CD4-positive, alpha-beta T cell (primary cell): ENCODE measurements at regions not wholly inside any gene's neighbourhood (a gene's known extent, or its start where the extent isn't known, plus 50 kb on each side); places are given as distances from the start of the nearest gene placed in this dataset.

Experiments
- ATAC-seq: fragments of 200-7000 bp; cut with Tn5 transposase; one replicate; pipeline ENCODE4 v1.10.0; 2022; ENCODE audit warnings: mild to moderate bottlenecking; ENCODE audit not compliant: poor library complexity
- CTCF ChIA-PET: fragments of 350-600 bp; sonication (Branson Sonifier 250); formaldehyde crosslinking; loops from one replicate; lab custom pipeline; 2021; ENCODE audit warnings: antibody characterized with exemption, inconsistent platforms; lab: Charles Lee
- POLR2A ChIA-PET: fragments of 350-600 bp; sonication (Branson Sonifier 250); formaldehyde crosslinking; loops from one replicate; lab custom pipeline; 2021; ENCODE audit warnings: antibody characterized with exemption, inconsistent platforms; lab: Charles Lee
- DNase-seq, 14 experiments: peaks; one replicate each; pipeline ENCODE4 v3.0.0-alpha.2; 2013 to 2020; ENCODE audit warnings: mixed read lengths in 2 of 14
- H3K27ac ChIP-seq, 2 donors: one replicate each; pipeline versions ENCODE4 v1.5.1 to v1.7.0; 2013; ENCODE audit warnings: low read length in 2 of 2, low read depth in 1 of 2, mild to moderate bottlenecking in 1 of 2
- H3K27me3 ChIP-seq, 2 experiments: 1 replicate in 1 of 2; 2 replicates in 1 of 2; pipeline versions ENCODE4 v1.6.1 to v1.7.0; 2013; ENCODE audit warnings: low read length in 2 of 2, control low read depth in 1 of 2, mild to moderate bottlenecking in 1 of 2, moderate library complexity in 1 of 2; ENCODE audit not compliant: insufficient read depth in 2 of 2, control insufficient read depth in 1 of 2
- H3K36me3 ChIP-seq: one replicate; pipeline ENCODE4 v1.6.1; 2013; ENCODE audit warnings: low read length, control low read depth; ENCODE audit not compliant: insufficient read depth
- H3K4me1 ChIP-seq: one replicate; pipeline ENCODE4 v1.6.1; 2013; ENCODE audit warnings: low read length, control low read depth; ENCODE audit not compliant: insufficient read depth
- H3K4me3 ChIP-seq: one replicate; pipeline ENCODE4 v1.5.1; 2013; ENCODE audit warnings: mild to moderate bottlenecking, low read length, moderate library complexity
- H3K9me3 ChIP-seq, 2 experiments: 1 replicate in 1 of 2; 2 replicates in 1 of 2; pipeline versions ENCODE4 v1.6.1 to v1.7.0; 2013; ENCODE audit warnings: low read length in 2 of 2, mild to moderate bottlenecking in 2 of 2, control low read depth in 1 of 2, moderate library complexity in 1 of 2; ENCODE audit not compliant: control insufficient read depth in 1 of 2, insufficient read depth in 1 of 2
- H3K27ac Mint-ChIP-seq: one replicate; pipeline ENCODE4 v1.8.0; 2020; ENCODE audit warnings: mixed read lengths
- H3K27me3 Mint-ChIP-seq: one replicate; pipeline ENCODE4 v1.8.0; 2021; ENCODE audit warnings: mixed read lengths
- H3K36me3 Mint-ChIP-seq: one replicate; pipeline ENCODE4 v1.8.0; 2021; ENCODE audit warnings: low read depth, mixed read lengths
- H3K4me1 Mint-ChIP-seq: one replicate; pipeline ENCODE4 v1.8.0; 2021; ENCODE audit warnings: low read depth, mixed read lengths
- H3K4me3 Mint-ChIP-seq: one replicate; pipeline ENCODE4 v1.8.0; 2020; ENCODE audit warnings: mild to moderate bottlenecking, mixed read lengths
- H3K9me3 Mint-ChIP-seq: one replicate; pipeline ENCODE4 v1.8.0; 2020; ENCODE audit warnings: mixed read lengths
- intact Hi-C, 2 experiments: fragments of 100-400 bp; cut with DNase I in 1 of 2; cut with micrococcal nuclease in 1 of 2; formaldehyde crosslinking; loops; one replicate each; pipeline versions ENCODE4 v1.15.1 to v1.9.0; 2023 to 2025; cut with DNase I, micrococcal nuclease
- TF ChIP-seq, protein P1 (sequence below): fragments of 200-600 bp; IDR thresholded peaks from one replicate; pipeline ENCODE4 v1.8.0; 2022; ENCODE audit warnings: antibody characterized with exemption, mild to moderate bottlenecking

DNA sequence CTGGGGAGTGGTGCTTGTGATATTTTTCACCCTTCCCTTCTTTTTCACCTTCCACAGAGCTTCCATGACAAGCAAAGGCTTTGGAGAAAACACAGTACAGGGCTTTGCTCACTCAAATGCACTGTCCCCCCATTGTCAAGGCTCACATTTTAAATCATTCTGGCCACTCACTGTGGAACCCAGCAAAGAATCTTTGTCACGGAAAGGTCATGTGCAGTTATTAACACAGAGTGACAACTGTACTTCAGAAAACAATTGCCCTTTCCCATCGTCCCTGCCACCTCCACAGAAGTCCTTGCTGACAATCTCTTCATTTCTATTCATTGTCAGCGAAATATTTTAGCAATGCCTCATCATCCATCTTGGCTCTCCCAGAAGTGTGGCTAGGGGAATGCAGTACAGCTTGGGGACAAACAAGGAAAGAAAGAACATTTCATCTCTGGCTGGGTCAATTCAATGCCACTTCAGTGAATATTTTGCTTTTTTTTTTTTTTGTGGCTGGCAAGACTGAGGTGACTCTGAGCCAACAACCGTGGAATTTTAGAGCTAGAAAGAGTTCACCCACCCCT, 851.0 kb downstream of the KCNMA1 start:
- Mint-ChIP-seq H3K4me3 (no peak overlapping the region), H3K36me3 (no peaks in the 10 kb centered on the region), H3K27me3 (no peaks in the 10 kb centered on the region), H3K27ac (no peak overlapping the region), H3K9me3 (peaks cover 11% of the 10 kb centered on the region), H3K4me1 (no peaks in the 10 kb centered on the region)
- Histone ChIP-seq H3K27me3 (no peaks in the 10 kb centered on the region), H3K36me3 (no peaks in the 10 kb centered on the region), H3K9me3 (no peaks in the 10 kb centered on the region), H3K27ac (no peak overlapping the region), H3K4me1 (no peaks in the 10 kb centered on the region), H3K4me3 (no peak overlapping the region)
- ATAC-seq (no peak), DNase-seq (no peak)
- ChIA-PET POLR2A (no interaction called here), CTCF (no interaction called here)
- intact Hi-C loops, result no loop called here
- TF ChIP-seq, protein P1, sequence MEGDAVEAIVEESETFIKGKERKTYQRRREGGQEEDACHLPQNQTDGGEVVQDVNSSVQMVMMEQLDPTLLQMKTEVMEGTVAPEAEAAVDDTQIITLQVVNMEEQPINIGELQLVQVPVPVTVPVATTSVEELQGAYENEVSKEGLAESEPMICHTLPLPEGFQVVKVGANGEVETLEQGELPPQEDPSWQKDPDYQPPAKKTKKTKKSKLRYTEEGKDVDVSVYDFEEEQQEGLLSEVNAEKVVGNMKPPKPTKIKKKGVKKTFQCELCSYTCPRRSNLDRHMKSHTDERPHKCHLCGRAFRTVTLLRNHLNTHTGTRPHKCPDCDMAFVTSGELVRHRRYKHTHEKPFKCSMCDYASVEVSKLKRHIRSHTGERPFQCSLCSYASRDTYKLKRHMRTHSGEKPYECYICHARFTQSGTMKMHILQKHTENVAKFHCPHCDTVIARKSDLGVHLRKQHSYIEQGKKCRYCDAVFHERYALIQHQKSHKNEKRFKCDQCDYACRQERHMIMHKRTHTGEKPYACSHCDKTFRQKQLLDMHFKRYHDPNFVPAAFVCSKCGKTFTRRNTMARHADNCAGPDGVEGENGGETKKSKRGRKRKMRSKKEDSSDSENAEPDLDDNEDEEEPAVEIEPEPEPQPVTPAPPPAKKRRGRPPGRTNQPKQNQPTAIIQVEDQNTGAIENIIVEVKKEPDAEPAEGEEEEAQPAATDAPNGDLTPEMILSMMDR, result no peak

DNA sequence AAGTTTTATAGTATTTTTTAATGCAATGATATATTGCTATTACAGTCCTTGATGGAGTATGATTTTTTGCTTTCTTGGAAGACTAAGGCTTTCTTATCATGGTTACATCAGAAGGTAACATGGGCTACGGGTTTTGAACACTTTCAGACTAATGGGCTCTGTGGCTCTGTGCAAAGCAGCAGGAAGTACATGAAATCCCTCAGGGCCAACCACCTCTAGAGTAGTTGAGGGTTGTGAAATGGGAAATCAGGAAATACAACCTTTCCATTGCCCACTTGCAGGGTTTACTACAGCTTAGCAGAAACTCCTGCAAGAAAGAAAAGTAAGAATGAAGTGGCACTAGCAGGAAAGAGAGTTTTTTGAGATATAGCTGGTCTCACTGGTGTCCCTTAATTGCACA, 853.5 kb downstream of the KCNMA1 start:
- no peaks in the 10 kb centered on the region for H3K27me3 Mint-ChIP-seq
- H3K27ac ChIP-seq, result no peak overlapping the region
- no peak overlapping the region for H3K4me3 Mint-ChIP-seq
- no peaks in the 10 kb centered on the region for H3K9me3 ChIP-seq
- H3K27me3 ChIP-seq, result no peaks in the 10 kb centered on the region
- no peaks in the 10 kb centered on the region for H3K4me1 ChIP-seq
- ATAC-seq, result no peak
- H3K36me3 Mint-ChIP-seq, result no peaks in the 10 kb centered on the region
- POLR2A ChIA-PET, result no interaction called here
- TF ChIP-seq, protein P1, result no peak
- H3K4me1 Mint-ChIP-seq, result no peaks in the 10 kb centered on the region
- H3K36me3 ChIP-seq, result no peaks in the 10 kb centered on the region
- no peak for DNase-seq
- H3K27ac Mint-ChIP-seq, result no peak overlapping the region
- CTCF ChIA-PET, result no interaction called here
- intact Hi-C loops, result no loop called here
- H3K4me3 ChIP-seq, result no peak overlapping the region
- peaks cover 5% of the 10 kb centered on the region for H3K9me3 Mint-ChIP-seq

DNA sequence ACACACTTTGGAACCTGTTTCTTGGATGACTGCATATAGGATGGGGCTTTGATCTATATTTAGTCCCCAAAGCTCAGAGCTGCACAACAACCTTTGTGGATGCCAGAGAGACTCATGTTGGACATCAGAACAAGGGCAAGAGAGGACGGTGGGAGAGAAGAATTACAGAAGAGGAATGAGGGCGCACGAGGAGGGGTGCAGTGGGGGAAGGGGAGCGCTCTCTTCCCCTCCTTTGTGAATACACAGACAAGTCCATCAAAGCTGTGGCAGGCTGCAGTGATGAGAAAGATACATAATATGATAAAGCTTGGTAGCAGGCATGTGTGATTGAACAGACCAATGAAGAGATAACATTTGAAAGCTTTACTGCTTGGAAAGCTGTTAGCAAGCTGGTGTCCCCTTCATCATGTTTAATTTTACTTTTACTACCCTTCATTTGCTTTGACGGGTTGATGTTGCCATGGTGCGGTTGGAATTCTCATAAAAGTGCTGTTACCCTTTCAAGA, 857.8 kb downstream of the KCNMA1 start:
- H3K27me3 ChIP-seq, result no peaks in the 10 kb centered on the region
- ChIA-PET CTCF (no interaction called here), POLR2A (no interaction called here)
- no peak for DNase-seq
- Mint-ChIP-seq H3K4me3 (no peak overlapping the region), H3K36me3 (no peaks in the 10 kb centered on the region), H3K27ac (no peak overlapping the region), H3K4me1 (no peaks in the 10 kb centered on the region), H3K9me3 (peaks cover 4% of the 10 kb centered on the region), H3K27me3 (no peaks in the 10 kb centered on the region)
- H3K4me1 ChIP-seq, result no peaks in the 10 kb centered on the region
- no peak for ATAC-seq
- TF ChIP-seq, protein P1, result no peak
- H3K36me3 ChIP-seq, result no peaks in the 10 kb centered on the region
- H3K4me3 ChIP-seq, result no peak overlapping the region
- intact Hi-C loops, result no loop called here
- no peak overlapping the region for H3K27ac ChIP-seq
- H3K9me3 ChIP-seq, result peaks cover 0 to 3% of the 10 kb centered on the region in 2 experiments
